ENCODE measurements at regions not wholly inside any gene's neighbourhood (a gene's known extent, or its start where the extent isn't known, plus 50 kb on each side); places are given as distances from the start of the nearest gene placed in this dataset.

GRCh38 chr2:36044411-36044810 lies 311.2 kb upstream of the CRIM1 start:
- DNase-seq = no peak
- H3K9me3 Mint-ChIP-seq = peaks cover 9% of the 10 kb centered on the region
- no peak overlapping the region for H3K27ac Mint-ChIP-seq
- H3K36me3 Mint-ChIP-seq = peaks cover 1% of the 10 kb centered on the region
- no peak for ATAC-seq (ENCODE audit: low read depth)
- H3K4me3 Mint-ChIP-seq = no peak overlapping the region
- peaks cover 12% of the 10 kb centered on the region for H3K27me3 Mint-ChIP-seq
- no peaks in the 10 kb centered on the region for H3K4me1 Mint-ChIP-seq
- POLR2A ChIA-PET = no interaction called here

GRCh38 chr2:36035137-36035536 lies 320.4 kb upstream of the CRIM1 start:
- POLR2A ChIA-PET = no interaction called here
- DNase-seq (no peak), ATAC-seq (ENCODE audit: low read depth) (no peak)
- Mint-ChIP-seq H3K27ac (no peak overlapping the region), H3K9me3 (peaks cover 6% of the 10 kb centered on the region), H3K27me3 (peaks cover 2% of the 10 kb centered on the region), H3K36me3 (no peaks in the 10 kb centered on the region), H3K4me1 (no peaks in the 10 kb centered on the region), H3K4me3 (no peak overlapping the region)

- no peak overlapping the region for H3K27ac Mint-ChIP-seq
- ATAC-seq (ENCODE audit: low read depth) = no peak
- H3K4me1 Mint-ChIP-seq = no peaks in the 10 kb centered on the region
These were observed 323.5 kb upstream of the CRIM1 start for GRCh38 chr2:36032046-36032445.

GRCh38 chr2:36031471-36031870 lies 324.1 kb upstream of the CRIM1 start:
- ATAC-seq (ENCODE audit: low read depth) = no peak
- Mint-ChIP-seq H3K27me3 (no peaks in the 10 kb centered on the region), H3K9me3 (peaks cover 5% of the 10 kb centered on the region), H3K4me1 (no peaks in the 10 kb centered on the region), H3K4me3 (no peak overlapping the region), H3K36me3 (no peaks in the 10 kb centered on the region), H3K27ac (no peak overlapping the region)
- POLR2A ChIA-PET = no interaction called here
- no peak for DNase-seq

More at GRCh38 chr2:36032046-36032445, 323.5 kb upstream of the CRIM1 start:
- no peaks in the 10 kb centered on the region for H3K27me3 Mint-ChIP-seq
- POLR2A ChIA-PET = no interaction called here
- no peak overlapping the region for H3K4me3 Mint-ChIP-seq
- DNase-seq = no peak
- no peaks in the 10 kb centered on the region for H3K36me3 Mint-ChIP-seq
- H3K9me3 Mint-ChIP-seq = peaks cover 6% of the 10 kb centered on the region

- no peak overlapping the region for H3K4me3 Mint-ChIP-seq
- H3K27ac Mint-ChIP-seq = no peak overlapping the region
- no peaks in the 10 kb centered on the region for H3K9me3 Mint-ChIP-seq
- ATAC-seq (ENCODE audit: low read depth) = no peak
- no peaks in the 10 kb centered on the region for H3K4me1 Mint-ChIP-seq
- no peaks in the 10 kb centered on the region for H3K27me3 Mint-ChIP-seq
- no peak for DNase-seq
- POLR2A ChIA-PET = no interaction called here
- H3K36me3 Mint-ChIP-seq = no peaks in the 10 kb centered on the region
These were observed 328.0 kb upstream of the CRIM1 start for GRCh38 chr2:36027616-36028015.

- H3K27ac Mint-ChIP-seq = no peak overlapping the region
- ATAC-seq (ENCODE audit: low read depth) = no peak
- no peaks in the 10 kb centered on the region for H3K27me3 Mint-ChIP-seq
- H3K4me1 Mint-ChIP-seq = no peaks in the 10 kb centered on the region
- H3K9me3 Mint-ChIP-seq = no peaks in the 10 kb centered on the region
- POLR2A ChIA-PET = no interaction called here
- no peak overlapping the region for H3K4me3 Mint-ChIP-seq
- no peak for DNase-seq
- H3K36me3 Mint-ChIP-seq = no peaks in the 10 kb centered on the region
These were observed 342.5 kb upstream of the CRIM1 start for GRCh38 chr2:36013064-36013463.

- DNase-seq (no peak), ATAC-seq (ENCODE audit: low read depth) (no peak)
- Mint-ChIP-seq H3K9me3 (no peaks in the 10 kb centered on the region), H3K4me1 (peaks cover 2% of the 10 kb centered on the region), H3K27ac (no peak overlapping the region), H3K36me3 (no peaks in the 10 kb centered on the region), H3K4me3 (no peak overlapping the region), H3K27me3 (no peaks in the 10 kb centered on the region)
- POLR2A ChIA-PET = no interaction called here
These were observed 349.1 kb upstream of the CRIM1 start for GRCh38 chr2:36006444-36006843.

GRCh38 chr2:36002941-36003340 lies 352.6 kb upstream of the CRIM1 start:
- H3K4me1 Mint-ChIP-seq = peaks cover 2% of the 10 kb centered on the region
- no peak overlapping the region for H3K27ac Mint-ChIP-seq
- POLR2A ChIA-PET = no interaction called here
- H3K4me3 Mint-ChIP-seq = no peak overlapping the region
- no peaks in the 10 kb centered on the region for H3K27me3 Mint-ChIP-seq
- ATAC-seq (ENCODE audit: low read depth) = no peak
- no peak for DNase-seq
- no peaks in the 10 kb centered on the region for H3K9me3 Mint-ChIP-seq
- H3K36me3 Mint-ChIP-seq = no peaks in the 10 kb centered on the region

- no peaks in the 10 kb centered on the region for H3K4me1 Mint-ChIP-seq
- no peak overlapping the region for H3K27ac Mint-ChIP-seq
- no peaks in the 10 kb centered on the region for H3K36me3 Mint-ChIP-seq
- no peak overlapping the region for H3K4me3 Mint-ChIP-seq
- ATAC-seq (ENCODE audit: low read depth) = no peak
- POLR2A ChIA-PET = no interaction called here
- H3K9me3 Mint-ChIP-seq = peaks cover 5% of the 10 kb centered on the region
- H3K27me3 Mint-ChIP-seq = peaks cover 3% of the 10 kb centered on the region
- no peak for DNase-seq
These were observed 358.1 kb upstream of the CRIM1 start for GRCh38 chr2:35997488-35997887.

GRCh38 chr2:35989503-35989902 lies 366.1 kb upstream of the CRIM1 start:
- ATAC-seq (ENCODE audit: low read depth) (no peak), DNase-seq (no peak)
- Mint-ChIP-seq H3K27ac (no peak overlapping the region), H3K9me3 (peaks cover 7% of the 10 kb centered on the region), H3K27me3 (no peaks in the 10 kb centered on the region), H3K4me1 (peaks cover 6% of the 10 kb centered on the region), H3K36me3 (peaks cover 1% of the 10 kb centered on the region), H3K4me3 (no peak overlapping the region)
- POLR2A ChIA-PET = no interaction called here

- H3K36me3 Mint-ChIP-seq = peaks cover 1% of the 10 kb centered on the region
- H3K4me3 Mint-ChIP-seq = no peak overlapping the region
- DNase-seq = no peak
- peaks cover 6% of the 10 kb centered on the region for H3K4me1 Mint-ChIP-seq
- H3K27ac Mint-ChIP-seq = no peak overlapping the region
- H3K27me3 Mint-ChIP-seq = no peaks in the 10 kb centered on the region
- no peak for ATAC-seq (ENCODE audit: low read depth)
- peaks cover 6% of the 10 kb centered on the region for H3K9me3 Mint-ChIP-seq
- POLR2A ChIA-PET = no interaction called here
These were observed 366.5 kb upstream of the CRIM1 start for GRCh38 chr2:35989040-35989439.

- no peak for DNase-seq
- Mint-ChIP-seq H3K4me3 (no peak overlapping the region), H3K27me3 (peaks cover 1% of the 10 kb centered on the region), H3K4me1 (peaks cover 6% of the 10 kb centered on the region), H3K36me3 (peaks cover 4% of the 10 kb centered on the region), H3K9me3 (peaks cover 6% of the 10 kb centered on the region), H3K27ac (no peak overlapping the region)
- POLR2A ChIA-PET = no interaction called here
- no peak for ATAC-seq (ENCODE audit: low read depth)
These were observed 368.7 kb upstream of the CRIM1 start for GRCh38 chr2:35986871-35987270.

- POLR2A ChIA-PET = no interaction called here
- ATAC-seq (ENCODE audit: low read depth) = peak; percentile 78
- peaks cover 2% of the 10 kb centered on the region for H3K36me3 Mint-ChIP-seq
- H3K4me3 Mint-ChIP-seq = peak overlapping the region; percentile 20
- H3K27me3 Mint-ChIP-seq = peaks cover 4% of the 10 kb centered on the region
- H3K27ac Mint-ChIP-seq = no peak overlapping the region
- no peak for DNase-seq
- H3K9me3 Mint-ChIP-seq = no peaks in the 10 kb centered on the region
- H3K4me1 Mint-ChIP-seq = peaks cover 3% of the 10 kb centered on the region
These were observed 377.4 kb upstream of the CRIM1 start for GRCh38 chr2:35978218-35978617.

- Mint-ChIP-seq H3K4me1 (peaks cover 3% of the 10 kb centered on the region), H3K27ac (no peak overlapping the region), H3K4me3 (no peak overlapping the region), H3K27me3 (peaks cover 8% of the 10 kb centered on the region), H3K36me3 (no peaks in the 10 kb centered on the region), H3K9me3 (no peaks in the 10 kb centered on the region)
- POLR2A ChIA-PET = no interaction called here
- ATAC-seq (ENCODE audit: low read depth) (no peak), DNase-seq (no peak)
These were observed 379.0 kb upstream of the CRIM1 start for GRCh38 chr2:35976611-35977010.

- no peaks in the 10 kb centered on the region for H3K4me1 Mint-ChIP-seq
- no peaks in the 10 kb centered on the region for H3K9me3 Mint-ChIP-seq
- POLR2A ChIA-PET = no interaction called here
- ATAC-seq (ENCODE audit: low read depth) (no peak), DNase-seq (no peak)
- no peaks in the 10 kb centered on the region for H3K36me3 Mint-ChIP-seq
- H3K27ac Mint-ChIP-seq = no peak overlapping the region
- H3K27me3 Mint-ChIP-seq = peaks cover 22% of the 10 kb centered on the region
- no peak overlapping the region for H3K4me3 Mint-ChIP-seq
These were observed 381.8 kb upstream of the CRIM1 start for GRCh38 chr2:35973737-35974132.

All from activated naive CD8-positive, alpha-beta T cell treated with anti-CD3 and anti-CD28 coated beads, Interleukin-2, amount 10 ng/mL, durations not matched to agents 7 days and 5 days (primary cell).